WTC11 (cell line): ENCODE measurements at regions not wholly inside any gene's neighbourhood (a gene's known extent, or its start where the extent isn't known, plus 50 kb on each side); places are given as distances from the start of the nearest gene placed in this dataset.

ENCODE experiments used
- AFF4 ChIP-seq: sonication (generic); formaldehyde crosslinking; IDR thresholded peaks from 2 replicates; pipeline ENCODE4 v1.8.1; 2023; ENCODE audit warnings: mild to moderate bottlenecking, missing genetic modification reagents, borderline replicate concordance
- ATF2 ChIP-seq: sonication (generic); formaldehyde crosslinking; IDR thresholded peaks from 2 replicates; pipeline ENCODE4 v1.8.1; 2022; ENCODE audit warnings: low read depth, missing genetic modification reagents, borderline replicate concordance
- CREB1 ChIP-seq: sonication (generic); formaldehyde crosslinking; IDR thresholded peaks from 2 replicates; pipeline ENCODE4 v1.8.0; 2023; ENCODE audit warnings: mild to moderate bottlenecking, missing genetic modification reagents
- CREM ChIP-seq: sonication (generic); formaldehyde crosslinking; IDR thresholded peaks from 2 replicates; pipeline ENCODE4 v1.8.1; 2022; ENCODE audit warnings: mild to moderate bottlenecking, missing genetic modification reagents, moderate library complexity
- CTCF ChIP-seq: fragments of 200-600 bp; IDR thresholded peaks from 2 replicates; pipeline ENCODE4 v1.8.0; 2022; ENCODE audit warnings: antibody characterized with exemption
- JUN ChIP-seq: sonication (generic); formaldehyde crosslinking; IDR thresholded peaks from 2 replicates; pipeline ENCODE4 v1.8.0; 2023; ENCODE audit warnings: mild to moderate bottlenecking, missing genetic modification reagents
- MAX ChIP-seq: sonication (generic); formaldehyde crosslinking; IDR thresholded peaks from 2 replicates; pipeline ENCODE4 v1.8.0; 2022; ENCODE audit warnings: mild to moderate bottlenecking, missing genetic modification reagents
- PRDM15 ChIP-seq: sonication (generic); formaldehyde crosslinking; IDR thresholded peaks from 2 replicates; pipeline ENCODE4 v1.8.0; 2022; ENCODE audit warnings: missing genetic modification reagents
- STAT6 ChIP-seq: sonication (generic); formaldehyde crosslinking; conservative IDR thresholded peaks from 2 replicates; pipeline ENCODE4 v1.8.1; 2023; ENCODE audit warnings: mild to moderate bottlenecking, low read depth, missing genetic modification reagents, moderate library complexity
- TCF7 ChIP-seq: sonication (generic); formaldehyde crosslinking; IDR thresholded peaks from 2 replicates; pipeline ENCODE4 v1.8.0; 2022; ENCODE audit warnings: mild to moderate bottlenecking, low read depth, missing genetic modification reagents, moderate library complexity
- TEAD4 ChIP-seq: sonication (generic); formaldehyde crosslinking; IDR thresholded peaks from 2 replicates; pipeline ENCODE4 v1.8.0; 2022; ENCODE audit warnings: mild to moderate bottlenecking, missing genetic modification reagents
- USF2 ChIP-seq: sonication (generic); formaldehyde crosslinking; IDR thresholded peaks from 2 replicates; pipeline ENCODE4 v1.8.1; 2023; ENCODE audit warnings: mild to moderate bottlenecking, missing genetic modification reagents, moderate library complexity
- ZNF121 ChIP-seq: sonication (generic); formaldehyde crosslinking; IDR thresholded peaks from 2 replicates; pipeline ENCODE4 v1.8.0; 2023; ENCODE audit warnings: missing genetic modification reagents

GRCh38 chr9:86632537-86632936 lies 278.3 kb upstream of the TUT7 start:
- TF ChIP-seq CTCF, result no peak
- no peak for TF ChIP-seq USF2 (CRISPR knock-in tag)
- TF ChIP-seq MAX (CRISPR knock-in tag), result no peak
- no peak for TF ChIP-seq ATF2 (CRISPR knock-in tag)
- no peak for TF ChIP-seq STAT6 (CRISPR knock-in tag)
- TF ChIP-seq AFF4 (CRISPR knock-in tag), result no peak
- no peak for TF ChIP-seq JUN
- TF ChIP-seq CREM (CRISPR knock-in tag), result no peak
- TF ChIP-seq ZNF121 (CRISPR knock-in tag), result no peak
- no peak for TF ChIP-seq TCF7 (CRISPR knock-in tag)
- TF ChIP-seq TEAD4, result no peak
- no peak for TF ChIP-seq CREB1 (CRISPR knock-in tag)
- no peak for TF ChIP-seq PRDM15
